Ectodermal cell (in vitro differentiated cells): ENCODE measurements at regions not wholly inside any gene's neighbourhood (a gene's known extent, or its start where the extent isn't known, plus 50 kb on each side); places are given as distances from the start of the nearest gene placed in this dataset.

Experiments
- H3K27ac ChIP-seq: 2 replicates; pipeline ENCODE4 v1.7.0; 2013; ENCODE audit warnings: mild to moderate bottlenecking, low read depth, low read length; ENCODE audit not compliant: insufficient read depth, poor library complexity, severe bottlenecking
- H3K27me3 ChIP-seq: 2 replicates; pipeline ENCODE4 v1.7.0; 2013; ENCODE audit warnings: mild to moderate bottlenecking, low read length; ENCODE audit not compliant: insufficient read depth, control insufficient read depth, poor library complexity, severe bottlenecking
- H3K36me3 ChIP-seq: one replicate; pipeline ENCODE4 v1.7.0; 2013; ENCODE audit warnings: low read length; ENCODE audit not compliant: control insufficient read depth, insufficient read depth
- H3K4me1 ChIP-seq: one replicate; pipeline ENCODE4 v1.7.0; 2013; ENCODE audit warnings: low read length; ENCODE audit not compliant: control insufficient read depth, insufficient read depth
- H3K4me3 ChIP-seq: 2 replicates; pipeline ENCODE4 v1.7.0; 2013; ENCODE audit warnings: low read depth, low read length, control low read depth; ENCODE audit not compliant: insufficient read depth
- H3K9me3 ChIP-seq: 2 replicates; pipeline ENCODE4 v1.7.0; 2013; ENCODE audit warnings: mild to moderate bottlenecking, low read length, moderate library complexity; ENCODE audit not compliant: control insufficient read depth
- WGBS, 2 experiments: methylation state at CpG; one replicate each; pipeline ENCODE4 v1.1.7; 2013; ENCODE audit warnings: missing lambda C conversion rate in 2 of 2; 5-methylcytosine and 5-hydroxymethylcytosine counted together

- no peak overlapping the region for H3K27ac ChIP-seq
- no peaks in the 10 kb centered on the region for H3K4me1 ChIP-seq
- H3K4me3 ChIP-seq: no peak overlapping the region
- WGBS, 2 experiments: 92 to 94% methylated on average over 6 of the region's 6 CpGs
- H3K9me3 ChIP-seq: no peaks in the 10 kb centered on the region
- H3K27me3 ChIP-seq: no peaks in the 10 kb centered on the region
- H3K36me3 ChIP-seq: no peaks in the 10 kb centered on the region
Measured at GRCh38 chr1:163436140-163436812, 114.5 kb downstream of the NUF2 start.

GRCh38 chr1:163439471-163439870 is 117.7 kb downstream of the NUF2 start:
- Histone ChIP-seq H3K4me1 (peaks cover 7% of the 10 kb centered on the region), H3K36me3 (no peaks in the 10 kb centered on the region), H3K27me3 (no peaks in the 10 kb centered on the region), H3K27ac (no peak overlapping the region), H3K9me3 (no peaks in the 10 kb centered on the region), H3K4me3 (no peak overlapping the region)
- 80 to 90% methylated on average over 3 to 5 of the region's 6 CpGs for WGBS, 2 experiments

DNA sequence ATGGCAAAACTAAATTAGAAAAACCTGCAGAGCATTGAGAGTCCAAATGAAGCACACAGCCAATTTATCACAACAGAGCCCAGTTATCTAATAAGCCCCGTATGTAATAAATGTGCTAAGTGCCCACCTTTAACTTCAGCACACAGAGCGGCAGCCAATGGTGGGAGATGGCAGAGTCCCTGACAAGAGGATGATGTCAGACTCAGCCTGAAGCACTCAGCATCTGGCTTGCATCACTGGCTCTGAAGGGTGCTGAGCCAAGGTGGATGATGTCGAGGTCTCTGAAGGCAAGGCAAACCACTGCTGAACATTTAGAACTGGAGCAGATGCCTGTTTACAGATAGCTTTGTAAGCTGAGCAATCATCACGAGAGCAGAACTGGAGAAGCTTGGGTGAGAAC is 118.3 kb downstream of the NUF2 start:
- Histone ChIP-seq H3K4me1 (peaks cover 7% of the 10 kb centered on the region), H3K9me3 (no peaks in the 10 kb centered on the region), H3K27me3 (no peaks in the 10 kb centered on the region), H3K36me3 (no peaks in the 10 kb centered on the region), H3K4me3 (no peak overlapping the region), H3K27ac (no peak overlapping the region)
- WGBS, 2 experiments: 96 to 99% methylated on average over 4 of the region's 4 CpGs

DNA sequence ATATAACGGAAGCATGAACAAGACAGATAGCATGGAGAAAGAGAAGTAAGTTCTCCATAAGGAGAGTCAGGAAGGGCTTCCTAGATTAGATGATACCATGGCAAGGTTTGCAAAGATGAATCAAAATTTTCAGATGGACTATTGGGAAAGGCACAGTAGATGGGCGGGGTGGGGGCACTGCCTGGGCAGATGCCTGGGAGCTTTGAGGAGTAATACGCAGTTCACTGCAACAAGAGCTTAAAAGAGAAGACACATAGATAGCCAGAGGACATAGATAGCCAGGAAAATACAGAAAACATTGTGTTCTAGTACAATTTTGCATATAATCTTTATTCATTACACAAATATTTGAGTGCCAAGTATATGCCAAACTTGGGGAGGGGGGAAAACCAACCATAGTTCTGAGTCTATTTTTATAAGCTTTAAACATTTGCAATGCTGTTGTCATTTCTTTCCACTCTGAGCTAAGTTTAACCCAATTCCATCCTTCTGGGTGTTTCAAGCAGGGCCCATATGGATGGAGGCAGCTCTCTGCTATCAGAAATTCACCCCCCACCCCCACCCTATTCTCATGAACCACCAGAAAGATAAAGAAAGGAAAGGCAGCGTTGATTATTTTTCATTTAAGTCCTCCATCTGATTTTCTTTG is 120.6 kb downstream of the NUF2 start:
- Histone ChIP-seq H3K4me1 (peaks cover 7% of the 10 kb centered on the region), H3K9me3 (no peaks in the 10 kb centered on the region), H3K27ac (no peak overlapping the region), H3K27me3 (no peaks in the 10 kb centered on the region), H3K36me3 (no peaks in the 10 kb centered on the region), H3K4me3 (no peak overlapping the region)
- WGBS, 2 experiments: 88 to 92% methylated on average over 4 of the region's 4 CpGs

DNA sequence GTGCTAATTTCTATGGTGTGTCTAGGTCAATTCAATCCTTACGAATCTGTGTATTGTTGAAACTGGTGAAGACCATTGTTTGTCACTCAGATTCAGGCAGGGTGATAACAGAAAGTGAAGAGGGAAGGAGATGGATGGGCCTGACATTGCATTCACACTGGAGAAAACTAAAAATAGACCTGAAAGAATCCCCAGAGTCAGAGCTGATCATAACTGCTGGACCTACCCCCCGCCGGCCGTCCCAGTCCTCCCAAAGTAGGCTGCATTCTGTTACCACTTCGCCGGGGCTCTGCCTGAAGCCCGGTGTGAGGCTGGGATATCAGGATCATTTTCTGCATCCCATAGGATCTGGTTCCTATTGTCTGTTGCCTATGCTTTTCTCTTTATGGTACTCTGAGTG is 121.1 kb downstream of the NUF2 start:
- Histone ChIP-seq H3K9me3 (no peaks in the 10 kb centered on the region), H3K27me3 (no peaks in the 10 kb centered on the region), H3K4me1 (peaks cover 7% of the 10 kb centered on the region), H3K27ac (peak overlapping the region; percentile 20), H3K36me3 (no peaks in the 10 kb centered on the region), H3K4me3 (no peak overlapping the region)
- WGBS, 2 experiments: 77 to 78% methylated on average over 7 of the region's 7 CpGs

- Histone ChIP-seq H3K4me1 (peaks cover 7% of the 10 kb centered on the region), H3K27me3 (no peaks in the 10 kb centered on the region), H3K27ac (no peak overlapping the region), H3K36me3 (no peaks in the 10 kb centered on the region), H3K9me3 (no peaks in the 10 kb centered on the region), H3K4me3 (no peak overlapping the region)
- WGBS, 2 experiments: 93 to 96% methylated on average over 4 of the region's 4 CpGs
Measured at GRCh38 chr1:163443863-163444262, 122.1 kb downstream of the NUF2 start.

DNA sequence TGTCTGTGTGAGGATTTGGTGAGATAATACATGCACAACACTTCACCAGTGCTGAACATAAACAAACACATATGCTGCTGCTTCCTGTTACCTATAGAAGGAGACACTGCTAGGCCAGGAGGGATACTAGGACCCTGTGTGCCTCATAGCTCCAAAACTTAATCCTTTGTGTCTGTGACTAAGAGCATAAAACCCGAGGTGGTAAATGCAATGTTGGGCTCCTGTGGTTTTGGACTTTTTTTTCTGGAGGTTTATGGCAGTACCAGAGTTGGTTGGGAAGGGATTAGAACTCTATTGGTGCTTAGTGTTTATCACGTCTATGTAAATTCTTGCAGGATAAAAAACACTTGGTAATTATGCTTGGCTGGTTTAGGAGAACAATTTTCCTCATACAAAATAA is 122.9 kb downstream of the NUF2 start:
- Histone ChIP-seq H3K27ac (no peak overlapping the region), H3K36me3 (no peaks in the 10 kb centered on the region), H3K4me3 (no peak overlapping the region), H3K9me3 (no peaks in the 10 kb centered on the region), H3K27me3 (no peaks in the 10 kb centered on the region), H3K4me1 (peaks cover 7% of the 10 kb centered on the region)
- 44 to 59% methylated on average over 1 of the region's 2 CpGs for WGBS, 2 experiments

DNA sequence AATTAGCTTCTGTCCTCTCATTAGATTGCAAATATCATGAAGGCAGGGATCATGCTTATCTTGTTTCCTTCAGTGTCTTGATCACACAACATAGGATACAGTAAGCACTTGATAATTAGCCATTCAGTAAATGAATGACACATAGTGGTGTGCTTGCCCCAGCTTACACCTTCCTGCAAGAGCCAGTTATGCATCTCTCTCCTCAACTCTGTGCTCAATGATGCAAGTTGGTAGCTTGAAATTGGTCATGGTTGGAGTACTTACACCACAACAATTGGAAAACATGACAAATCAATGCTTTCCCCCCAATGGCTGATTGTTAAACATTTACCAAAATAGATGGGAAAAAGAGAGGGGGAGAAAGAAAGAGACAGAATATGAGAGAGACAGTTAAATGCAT is 129.2 kb downstream of the NUF2 start:
- Histone ChIP-seq H3K4me3 (no peak overlapping the region), H3K27ac (no peak overlapping the region), H3K4me1 (no peaks in the 10 kb centered on the region), H3K27me3 (no peaks in the 10 kb centered on the region), H3K36me3 (no peaks in the 10 kb centered on the region), H3K9me3 (no peaks in the 10 kb centered on the region)

DNA sequence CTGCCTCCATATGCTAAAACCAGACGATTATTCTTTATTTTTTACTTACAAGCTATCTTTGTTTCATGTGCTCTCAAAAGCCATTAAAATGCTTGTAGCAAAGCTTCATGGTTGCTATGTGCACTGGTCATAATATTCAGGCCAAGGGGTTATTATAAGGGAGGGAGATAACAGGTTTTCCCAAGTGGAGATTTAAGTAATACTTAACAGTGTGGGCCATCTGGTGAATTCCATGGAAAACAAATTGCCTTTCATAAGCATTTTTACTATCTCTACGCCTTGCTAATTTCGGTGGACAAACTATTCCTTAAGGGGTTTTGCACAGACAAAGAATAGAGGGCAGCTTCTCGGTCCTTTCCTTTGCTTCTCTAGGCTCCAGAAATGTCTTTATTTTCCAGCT is 137.8 kb downstream of the NUF2 start:
- Histone ChIP-seq H3K4me3 (no peak overlapping the region), H3K9me3 (no peaks in the 10 kb centered on the region), H3K4me1 (no peaks in the 10 kb centered on the region), H3K27ac (no peak overlapping the region), H3K36me3 (no peaks in the 10 kb centered on the region), H3K27me3 (no peaks in the 10 kb centered on the region)
- WGBS, 2 experiments: 87 to 90% methylated on average over 4 of the region's 4 CpGs

- Histone ChIP-seq H3K27ac (no peak overlapping the region), H3K36me3 (no peaks in the 10 kb centered on the region), H3K9me3 (no peaks in the 10 kb centered on the region), H3K4me1 (no peaks in the 10 kb centered on the region), H3K27me3 (no peaks in the 10 kb centered on the region), H3K4me3 (no peak overlapping the region)
- WGBS, 2 experiments: 65 to 68% methylated on average over 1 of the region's 1 CpG
Measured at GRCh38 chr1:163467289-163467688, 145.5 kb downstream of the NUF2 start.
